GM12878 (cell line): ENCODE measurements at regions not wholly inside any gene's neighbourhood (a gene's known extent, or its start where the extent isn't known, plus 50 kb on each side); places are given as distances from the start of the nearest gene placed in this dataset.

Source experiments
- ATAC-seq: fragments of 200-7000 bp; cut with Tn5 transposase; 3 replicates; pipeline ENCODE4 v1.9.1; 2020; ENCODE audit warnings: mild to moderate bottlenecking, moderate library complexity
- BruUV-seq: library from RNA; stranded (reverse); fragments of 400-500 nt; replicated peaks from 2 replicates; lab custom pipeline; 2021; lab: Mats Ljungman, UMichigan
- CTCF ChIA-PET: fragments of 300-600 bp; sonication (Branson Sonifier 250); formaldehyde crosslinking; extraction: SDS; loops from one replicate; lab custom pipeline; 2021; ENCODE audit warnings: inconsistent platforms; lab: Yijun Ruan, JAX
- POLR2A ChIA-PET: fragments of 350-600 bp; formaldehyde crosslinking; extraction: SDS; loops from one replicate; lab custom pipeline; 2021; ENCODE audit warnings: inconsistent platforms; lab: Charles Lee
- RAD21 ChIA-PET: fragments of 300-600 bp; sonication (Branson Sonifier 250); formaldehyde crosslinking; loops from one replicate; lab custom pipeline; 2023; ENCODE audit warnings: antibody characterized with exemption; ENCODE audit not compliant: unreplicated experiment; lab: Charles Lee
- SMC1A ChIA-PET: fragments of 300-600 bp; sonication (Branson Sonifier 250); formaldehyde crosslinking; loops from one replicate; lab custom pipeline; 2023; ENCODE audit not compliant: unreplicated experiment, uncharacterized antibody; lab: Charles Lee
- DNase-seq: peaks from one replicate; pipeline ENCODE4 v3.0.0-alpha.2; 2011; ENCODE audit warnings: low read depth, low spot score
- FAIRE-seq: peaks from 3 replicates; lab custom pipeline; 2011; peaks lifted over from hg19 to GRCh38; lab: Jason Lieb, UNC
- H2AFZ ChIP-seq: 2 replicates; pipeline ENCODE4 v1.6.0; 2011; ENCODE audit warnings: low read depth, low read length, control low read depth; ENCODE audit not compliant: control insufficient read depth
- H3K27ac ChIP-seq: 2 replicates; pipeline ENCODE4 v1.5.1; 2011; ENCODE audit warnings: control low read depth; ENCODE audit not compliant: control insufficient read depth, insufficient read depth
- H3K27me3 ChIP-seq, 2 experiments: replicated peaks in 1 of 2; 2 replicates each; pipeline versions ENCODE4 v1.6.0 to v1.6.1; 2011; ENCODE audit warnings: low read length in 1 of 2; ENCODE audit not compliant: control insufficient read depth in 2 of 2, insufficient read depth in 2 of 2
- H3K36me3 ChIP-seq, 2 experiments: 2 replicates each; pipeline ENCODE4 v1.5.1; 2011; ENCODE audit warnings: low read length in 1 of 2; ENCODE audit not compliant: control insufficient read depth in 2 of 2, insufficient read depth in 2 of 2
- H3K4me1 ChIP-seq: 2 replicates; pipeline ENCODE4 v1.6.1; 2011; ENCODE audit warnings: mild to moderate bottlenecking, low read length, moderate library complexity, mixed read lengths; ENCODE audit not compliant: control insufficient read depth, insufficient read depth
- H3K4me2 ChIP-seq: 2 replicates; pipeline ENCODE4 v1.6.0; 2011; ENCODE audit warnings: control low read depth; ENCODE audit not compliant: control insufficient read depth, insufficient read depth
- H3K4me3 ChIP-seq: fragments of 200-600 bp; sonication (generic); 2 replicates; pipeline ENCODE4 v1.5.1; 2016
- H3K79me2 ChIP-seq: 2 replicates; pipeline ENCODE4 v1.6.0; 2011; ENCODE audit warnings: low read length; ENCODE audit not compliant: control insufficient read depth, insufficient read depth
- H3K9ac ChIP-seq: 2 replicates; pipeline ENCODE4 v1.8.0; 2011; ENCODE audit warnings: low read length, control low read depth, mixed read lengths; ENCODE audit not compliant: control insufficient read depth, insufficient read depth
- H3K9me3 ChIP-seq: replicated peaks from 3 replicates; pipeline ENCODE4 v1.5.1; 2011; ENCODE audit warnings: mild to moderate bottlenecking, low read length; ENCODE audit not compliant: control insufficient read depth, insufficient read depth
- H4K20me1 ChIP-seq: 2 replicates; pipeline ENCODE4 v1.6.0; 2011; ENCODE audit not compliant: control insufficient read depth, insufficient read depth
- BCL11A ChIP-seq: IDR thresholded peaks from 2 replicates; pipeline ENCODE4 v1.6.1; 2011; ENCODE audit warnings: low read depth, low read length
- DPF2 ChIP-seq: fragments of 450-650 bp; IDR thresholded peaks from 2 replicates; pipeline ENCODE4 v1.6.1; 2017; ENCODE audit warnings: mild to moderate bottlenecking
- EGR1 ChIP-seq, 2 experiments: IDR thresholded peaks; 1 replicate in 1 of 2; 2 replicates in 1 of 2; pipeline ENCODE4 v1.6.1; 2011 to 2012; ENCODE audit warnings: low read depth in 2 of 2, low read length in 2 of 2, borderline replicate concordance in 1 of 2, mild to moderate bottlenecking in 1 of 2, moderate library complexity in 1 of 2
- KLF5 ChIP-seq: fragments of 450-650 bp; IDR thresholded peaks from 2 replicates; pipeline ENCODE4 v1.6.1; 2014; ENCODE audit warnings: mild to moderate bottlenecking; ENCODE audit not compliant: partially characterized antibody
- NKRF ChIP-seq: fragments of 450-650 bp; conservative IDR thresholded peaks from 2 replicates; pipeline ENCODE4 v1.6.1; 2017; ENCODE audit warnings: mild to moderate bottlenecking, moderate library complexity
- POU2F2 ChIP-seq: IDR thresholded peaks from 3 replicates; pipeline ENCODE4 v1.6.1; 2011; ENCODE audit warnings: low read depth, mild to moderate bottlenecking, low read length, borderline replicate concordance
- SMARCA5 ChIP-seq: fragments of 450-650 bp; IDR thresholded peaks from 2 replicates; pipeline ENCODE4 v1.6.1; 2017; ENCODE audit warnings: mild to moderate bottlenecking
- WRNIP1 ChIP-seq: IDR thresholded peaks from 2 replicates; pipeline ENCODE4 v1.6.1; 2011; ENCODE audit warnings: low read depth, low read length, improper control_type of control experiment, borderline replicate concordance
- WGBS: methylation state at CpG from one replicate; pipeline ENCODE4 v1.1.6; 2016; ENCODE audit warnings: low lambda C conversion rate; ENCODE audit not compliant: insufficient replicate concordance, insufficient coverage; ENCODE audit errors: missing lambda C conversion rate; 5-methylcytosine and 5-hydroxymethylcytosine counted together
- in situ Hi-C: fragments of 300-500 bp; cut with MboI; formaldehyde crosslinking; loops from 9 replicates; pipeline ENCODE4 v1.14.3; 2018; ENCODE audit warnings: mixed read lengths
- intact Hi-C: fragments of 100-400 bp; cut with micrococcal nuclease; formaldehyde crosslinking; loops from one replicate; pipeline ENCODE4 v1.14.2; 2022; ENCODE audit not compliant: unreplicated experiment

DNA sequence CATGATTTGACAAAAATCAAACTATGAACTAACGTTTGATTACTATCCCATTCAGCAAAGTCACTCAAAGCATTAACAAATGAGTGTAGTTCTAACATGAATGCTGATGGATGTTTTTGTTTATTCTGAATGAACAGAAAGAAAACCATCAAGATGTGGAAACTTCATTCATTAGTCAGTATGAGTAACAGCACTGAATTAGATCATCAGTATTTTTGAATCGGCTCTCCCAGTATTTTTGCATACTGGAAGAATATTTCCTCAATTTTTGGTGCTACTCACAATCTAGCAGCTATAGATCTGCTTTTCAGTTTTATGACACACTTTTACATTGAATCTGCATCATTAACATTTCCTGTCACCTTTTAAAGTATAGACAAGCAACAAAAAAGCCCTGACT, 63.8 kb upstream of the CD83 start:
- Histone ChIP-seq H3K9ac (no peak overlapping the region), H4K20me1 (no peaks in the 10 kb centered on the region), H3K4me1 (no peaks in the 10 kb centered on the region), H3K9me3 (no peaks in the 10 kb centered on the region; the same call in 2 of the 3 replicates), H3K27me3 (peaks cover 4 to 5% of the 10 kb centered on the region in 2 experiments; a peak in 2 of 4 replicates), H3K4me2 (no peak overlapping the region), H2AFZ (no peak overlapping the region), H3K79me2 (no peaks in the 10 kb centered on the region), H3K36me3 (no peaks in the 10 kb centered on the region), H3K27ac (no peak overlapping the region), H3K4me3 (no peak overlapping the region)
- DNase-seq, result no peak
- POLR2A ChIA-PET, result no interaction called here
- CTCF ChIA-PET, result interaction anchor here (1.0 to 5.7 kb wide), 3 partner anchors 10 to 91 kb away, joined by 3 to 52 read pairs (median 8); no protein-coding TSS in a partner anchor
- in situ Hi-C loops (no loop called here), intact Hi-C loops (no loop called here)
- SMC1A ChIA-PET, result interaction anchor here (4.6 kb wide), 1 partner anchor 12 kb away, joined by 43 read pairs; no protein-coding TSS in a partner anchor
- WGBS, result 8% methylated on average over 2 of the region's 2 CpGs
- no peak for ATAC-seq
- RAD21 ChIA-PET, result no interaction called here
- FAIRE-seq, result peak; percentile 68
- BruUV-seq, result no TSS peak
- TF ChIP-seq EGR1 (IDR thresholded peaks at IDR 0.05; ENCODE audit: borderline replicate concordance in 1 of 2, low read depth in 2 of 2, low read length in 2 of 2) (no peak), WRNIP1 (no peak), POU2F2 (no peak), DPF2 (no peak), SMARCA5 (no peak), BCL11A (no peak), KLF5 (no peak), NKRF (no peak)
